AG09309 (cell line): ENCODE measurements at regions not wholly inside any gene's neighbourhood (a gene's known extent, or its start where the extent isn't known, plus 50 kb on each side); places are given as distances from the start of the nearest gene placed in this dataset.
"Not testable (repeated sequence)": the region's sequence is repeated elsewhere in the genome, so short reads cannot be mapped to it uniquely, and the experiment has no call there.

ENCODE experiments used
- DNase-seq: peaks from one replicate; pipeline ENCODE4 v3.0.0-alpha.2; 2010; ENCODE audit warnings: low read depth
- H3K4me3 ChIP-seq: 2 replicates; pipeline ENCODE4 v1.5.1; 2011; ENCODE audit warnings: mild to moderate bottlenecking, low read depth, low read length, moderate library complexity; ENCODE audit not compliant: control insufficient read depth
- CTCF ChIP-seq: IDR thresholded peaks from 2 replicates; pipeline ENCODE4 v1.5.1; 2011; ENCODE audit warnings: mild to moderate bottlenecking, low read depth, low read length, inconsistent platforms; ENCODE audit not compliant: insufficient read depth, control insufficient read depth; ENCODE audit errors: missing control alignments

- DNase-seq, H3K4me3 ChIP-seq: not testable (repeated sequence)
Observed at GRCh38 chr7:56352576-56352975, 236.4 kb upstream of the NUPR2 start.

- DNase-seq: not testable (repeated sequence)
Observed at GRCh38 chr7:56351181-56351580, 235.0 kb upstream of the NUPR2 start.

GRCh38 chr7:56348311-56348710 is 232.1 kb upstream of the NUPR2 start:
- DNase-seq: not testable (repeated sequence)

More at GRCh38 chr7:56351181-56351580, 235.0 kb upstream of the NUPR2 start:
- H3K4me3 ChIP-seq: not testable (repeated sequence)

GRCh38 chr7:56328327-56328726 is 212.1 kb upstream of the NUPR2 start:
- not testable (repeated sequence) for H3K4me3 ChIP-seq, DNase-seq

More at GRCh38 chr7:56348311-56348710, 232.1 kb upstream of the NUPR2 start:
- H3K4me3 ChIP-seq: not testable (repeated sequence)

GRCh38 chr7:56290548-56290947 is 174.3 kb upstream of the NUPR2 start:
- TF ChIP-seq CTCF: no peak
- no peak overlapping the region for H3K4me3 ChIP-seq
- no peak for DNase-seq

GRCh38 chr7:56287429-56288138 is 171.4 kb upstream of the NUPR2 start:
- H3K4me3 ChIP-seq: no peak overlapping the region
- no peak for DNase-seq
- no peak for TF ChIP-seq CTCF

GRCh38 chr7:56256108-56256507 is 139.9 kb upstream of the NUPR2 start:
- no peak for DNase-seq
- no peak for TF ChIP-seq CTCF
- H3K4me3 ChIP-seq: no peak overlapping the region

- DNase-seq: no peak
- no peak overlapping the region for H3K4me3 ChIP-seq
- no peak for TF ChIP-seq CTCF
Observed at GRCh38 chr7:56250135-56250534, 133.9 kb upstream of the NUPR2 start.

GRCh38 chr7:56229631-56230030 is 113.4 kb upstream of the NUPR2 start:
- no peak for TF ChIP-seq CTCF

More at GRCh38 chr7:56229631-56230030, 113.4 kb upstream of the NUPR2 start:
- DNase-seq: no peak
- no peak overlapping the region for H3K4me3 ChIP-seq
